ENCODE measurements at regions not wholly inside any gene's neighbourhood (a gene's known extent, or its start where the extent isn't known, plus 50 kb on each side); places are given as distances from the start of the nearest gene placed in this dataset.

GRCh38 chr13:44749906-44750305 is 173.8 kb upstream of the TSC22D1 start:
- ATAC-seq: no peak
- Histone ChIP-seq H3K4me1 (peaks cover 12% of the 10 kb centered on the region), H3K27me3 (ENCODE audit: insufficient read depth in 3 of 3, low read length in 2 of 3) (no peaks in the 10 kb centered on the region), H3K4me3 (no peak overlapping the region), H3K27ac (no peak overlapping the region), H3K9me3 (no peaks in the 10 kb centered on the region), H3K36me3 (ENCODE audit: insufficient read depth in 1 of 2, low read depth in 1 of 2) (no peaks in the 10 kb centered on the region)
- 39 to 61% (median 56%) methylated on average over 2 of the region's 2 CpGs for WGBS, 3 donors
- no peak for DNase-seq
- no peak for TF ChIP-seq CTCF (IDR thresholded peaks at IDR 0.05)
- intact Hi-C loops (cut with DNase I): loop anchor here in 1 of 2 donors (5.0 to 10.0 kb wide), 2 partner anchors 173 to 215 kb away; partner anchors contain the start of gene TSC22D1

- no peak for TF ChIP-seq CTCF (IDR thresholded peaks at IDR 0.05)
- no peak overlapping the region for H3K27ac ChIP-seq
- WGBS, 3 donors: 95 to 100% (median 100%) methylated on average over 1 of the region's 1 CpG
- ATAC-seq (no peak), DNase-seq (no peak)
- intact Hi-C loops (cut with DNase I): no loop called here
- no peaks in the 10 kb centered on the region for H3K27me3 ChIP-seq (ENCODE audit: insufficient read depth in 3 of 3, low read length in 2 of 3)
- peaks cover 12% of the 10 kb centered on the region for H3K4me1 ChIP-seq
- H3K4me3 ChIP-seq: no peak overlapping the region
- peaks cover 3% of the 10 kb centered on the region for H3K9me3 ChIP-seq
- no peaks in the 10 kb centered on the region for H3K36me3 ChIP-seq (ENCODE audit: insufficient read depth in 1 of 2, low read depth in 1 of 2)
Measured at GRCh38 chr13:44748439-44748838, 172.3 kb upstream of the TSC22D1 start.

- no peak for TF ChIP-seq CTCF (IDR thresholded peaks at IDR 0.05)
- H3K27me3 ChIP-seq (ENCODE audit: insufficient read depth in 3 of 3, low read length in 2 of 3): no peaks in the 10 kb centered on the region
- intact Hi-C loops (cut with DNase I): no loop called here
- H3K4me1 ChIP-seq: peaks cover 12% of the 10 kb centered on the region
- 23 to 27% (median 25%) methylated on average over 4 of the region's 4 CpGs for WGBS, 3 donors
- ATAC-seq (peak; percentile 65 to 87 (median 72)), DNase-seq (peak in 1 of 2 donors; percentile 64)
- peak overlapping the region; percentile 2 for H3K27ac ChIP-seq
- no peak overlapping the region for H3K4me3 ChIP-seq
- H3K9me3 ChIP-seq: peaks cover 9% of the 10 kb centered on the region
- H3K36me3 ChIP-seq (ENCODE audit: insufficient read depth in 1 of 2, low read depth in 1 of 2): no peaks in the 10 kb centered on the region
Measured at GRCh38 chr13:44747179-44747578, 171.0 kb upstream of the TSC22D1 start.

- DNase-seq (no peak), ATAC-seq (peak in 3 of 4 donors; percentile 18 to 45 (median 38))
- 59 to 72% (median 61%) methylated on average over 5 of the region's 5 CpGs for WGBS, 3 donors
- Histone ChIP-seq H3K4me3 (no peak overlapping the region), H3K27me3 (ENCODE audit: insufficient read depth in 3 of 3, low read length in 2 of 3) (no peaks in the 10 kb centered on the region), H3K9me3 (peaks cover 9% of the 10 kb centered on the region), H3K4me1 (peaks cover 7% of the 10 kb centered on the region), H3K27ac (peak overlapping the region; percentile 2), H3K36me3 (ENCODE audit: insufficient read depth in 1 of 2, low read depth in 1 of 2) (no peaks in the 10 kb centered on the region)
- TF ChIP-seq CTCF (IDR thresholded peaks at IDR 0.05): no peak
- intact Hi-C loops (cut with DNase I): no loop called here
Measured at GRCh38 chr13:44746690-44747089, 170.6 kb upstream of the TSC22D1 start.
